NCI-H2107 treated with DMSO at 0.1 percent for 48 hours (cell line): ENCODE measurements at regions not wholly inside any gene's neighbourhood (a gene's known extent, or its start where the extent isn't known, plus 50 kb on each side); places are given as distances from the start of the nearest gene placed in this dataset.

Source experiments
- DNase-seq: peaks from one replicate; lab custom pipeline; 2025; ENCODE audit not compliant: unreplicated experiment; lab: John Stamatoyannopoulos, UW

- DNase-seq = no peak
Measured at GRCh38 chr1:221832617-221833016, 90.7 kb upstream of the DUSP10 start.

GRCh38 chr1:221832151-221832550 lies 90.3 kb upstream of the DUSP10 start:
- DNase-seq = no peak

- DNase-seq = peak; percentile 29
Measured at GRCh38 chr1:221829327-221830015, 87.6 kb upstream of the DUSP10 start.

- DNase-seq = no peak
Measured at GRCh38 chr1:221827307-221827642, 85.4 kb upstream of the DUSP10 start.

GRCh38 chr1:221824909-221825308 lies 83.0 kb upstream of the DUSP10 start:
- DNase-seq = no peak

- DNase-seq = no peak
Measured at GRCh38 chr1:221824025-221824424, 82.1 kb upstream of the DUSP10 start.

GRCh38 chr1:221823561-221823960 lies 81.7 kb upstream of the DUSP10 start:
- DNase-seq = no peak

GRCh38 chr1:221823149-221823548 lies 81.3 kb upstream of the DUSP10 start:
- DNase-seq = no peak

- no peak for DNase-seq
Measured at GRCh38 chr1:221822591-221822990, 80.7 kb upstream of the DUSP10 start.

GRCh38 chr1:221816899-221817298 lies 75.0 kb upstream of the DUSP10 start:
- no peak for DNase-seq

- DNase-seq = no peak
Measured at GRCh38 chr1:221815660-221816059, 73.8 kb upstream of the DUSP10 start.

GRCh38 chr1:221813887-221814286 lies 72.0 kb upstream of the DUSP10 start:
- peak; percentile 27 for DNase-seq

GRCh38 chr1:221812905-221813597 lies 71.2 kb upstream of the DUSP10 start:
- no peak for DNase-seq

GRCh38 chr1:221812088-221812752 lies 70.3 kb upstream of the DUSP10 start:
- no peak for DNase-seq

GRCh38 chr1:221810406-221810805 lies 68.5 kb upstream of the DUSP10 start:
- DNase-seq = no peak

- no peak for DNase-seq
Measured at GRCh38 chr1:221809091-221810029, 67.5 kb upstream of the DUSP10 start.

- no peak for DNase-seq
Measured at GRCh38 chr1:221806984-221807383, 65.1 kb upstream of the DUSP10 start.

- no peak for DNase-seq
Measured at GRCh38 chr1:221806236-221806635, 64.3 kb upstream of the DUSP10 start.

GRCh38 chr1:221805121-221805520 lies 63.2 kb upstream of the DUSP10 start:
- no peak for DNase-seq

- no peak for DNase-seq
Measured at GRCh38 chr1:221804303-221804702, 62.4 kb upstream of the DUSP10 start.
